ENCODE measurements at regions not wholly inside any gene's neighbourhood (a gene's known extent, or its start where the extent isn't known, plus 50 kb on each side); places are given as distances from the start of the nearest gene placed in this dataset.

DNA sequence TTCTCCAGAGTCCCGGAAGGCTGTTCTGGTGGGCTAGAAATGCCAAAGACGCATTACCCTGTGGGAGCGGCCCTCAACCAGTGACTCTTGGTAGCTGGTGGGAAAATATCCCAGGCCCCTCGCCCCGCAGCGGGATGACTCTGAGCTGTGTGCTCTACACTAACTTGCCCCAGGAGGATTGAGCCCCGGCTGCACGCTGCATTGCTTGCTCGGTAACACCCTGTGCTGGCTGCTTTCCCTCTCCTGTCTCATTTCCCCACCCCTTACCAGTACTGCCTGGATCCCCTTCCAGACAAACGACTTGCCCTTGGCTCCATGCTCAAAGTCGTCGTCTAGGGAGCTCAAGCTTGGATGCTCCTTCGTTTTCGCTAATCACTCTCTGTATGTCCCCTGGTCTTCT is 411.8 kb upstream of the SULF2 start:
- TF ChIP-seq, protein P1, sequence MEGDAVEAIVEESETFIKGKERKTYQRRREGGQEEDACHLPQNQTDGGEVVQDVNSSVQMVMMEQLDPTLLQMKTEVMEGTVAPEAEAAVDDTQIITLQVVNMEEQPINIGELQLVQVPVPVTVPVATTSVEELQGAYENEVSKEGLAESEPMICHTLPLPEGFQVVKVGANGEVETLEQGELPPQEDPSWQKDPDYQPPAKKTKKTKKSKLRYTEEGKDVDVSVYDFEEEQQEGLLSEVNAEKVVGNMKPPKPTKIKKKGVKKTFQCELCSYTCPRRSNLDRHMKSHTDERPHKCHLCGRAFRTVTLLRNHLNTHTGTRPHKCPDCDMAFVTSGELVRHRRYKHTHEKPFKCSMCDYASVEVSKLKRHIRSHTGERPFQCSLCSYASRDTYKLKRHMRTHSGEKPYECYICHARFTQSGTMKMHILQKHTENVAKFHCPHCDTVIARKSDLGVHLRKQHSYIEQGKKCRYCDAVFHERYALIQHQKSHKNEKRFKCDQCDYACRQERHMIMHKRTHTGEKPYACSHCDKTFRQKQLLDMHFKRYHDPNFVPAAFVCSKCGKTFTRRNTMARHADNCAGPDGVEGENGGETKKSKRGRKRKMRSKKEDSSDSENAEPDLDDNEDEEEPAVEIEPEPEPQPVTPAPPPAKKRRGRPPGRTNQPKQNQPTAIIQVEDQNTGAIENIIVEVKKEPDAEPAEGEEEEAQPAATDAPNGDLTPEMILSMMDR (IDR thresholded peaks at IDR 0.05), result no peak
- TF ChIP-seq EZH2phosphoT487 (IDR thresholded peaks at IDR 0.05), result no peak
